CD4-positive, alpha-beta T cell treated with Interleukin-17A for 4 hours (primary cell): ENCODE measurements at regions not wholly inside any gene's neighbourhood (a gene's known extent, or its start where the extent isn't known, plus 50 kb on each side); places are given as distances from the start of the nearest gene placed in this dataset.

Source experiments
- DNase-seq: peaks from one replicate; pipeline ENCODE4 v3.0.0-alpha.2; 2020; ENCODE audit warnings: mixed read lengths

DNA sequence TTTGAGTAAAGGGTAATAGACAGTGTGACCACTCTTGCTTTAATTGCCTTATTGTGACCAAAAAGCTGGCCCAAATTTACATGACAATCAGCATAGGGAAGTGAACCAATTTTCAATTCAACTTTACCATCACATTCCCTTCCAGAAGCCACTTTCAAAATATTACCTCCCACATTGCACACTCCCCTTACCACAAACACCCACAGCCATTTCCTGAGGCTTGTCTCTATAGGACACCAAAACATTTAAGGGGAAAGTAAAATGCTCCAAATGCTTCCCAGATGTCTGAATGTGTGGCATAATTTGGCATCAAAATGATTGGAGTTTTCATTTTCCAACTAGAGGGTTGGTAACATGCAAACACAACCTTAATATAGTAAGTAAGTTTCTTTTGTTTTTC lies 616.1 kb downstream of the SLC4A3 start:
- DNase-seq = no peak

DNA sequence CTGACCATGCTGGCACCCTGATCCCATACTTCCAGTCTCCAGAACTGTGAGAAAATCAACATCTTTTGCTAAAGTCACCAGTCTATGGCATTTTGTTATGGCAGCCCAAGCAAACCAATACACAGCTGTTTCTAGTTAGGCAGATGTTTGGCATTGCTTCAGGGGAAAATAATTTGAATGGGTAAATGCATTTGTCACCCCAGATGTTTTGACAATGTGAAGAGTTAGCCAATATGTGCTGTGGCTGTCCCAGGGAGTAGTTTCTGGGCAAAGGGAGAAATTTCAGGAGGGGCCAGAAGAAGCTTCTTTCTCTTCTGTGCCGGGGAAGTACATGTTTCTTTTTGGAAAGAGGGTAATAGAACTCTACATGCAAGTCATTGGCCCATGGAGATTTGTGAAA lies 619.0 kb downstream of the SLC4A3 start:
- DNase-seq = no peak

DNA sequence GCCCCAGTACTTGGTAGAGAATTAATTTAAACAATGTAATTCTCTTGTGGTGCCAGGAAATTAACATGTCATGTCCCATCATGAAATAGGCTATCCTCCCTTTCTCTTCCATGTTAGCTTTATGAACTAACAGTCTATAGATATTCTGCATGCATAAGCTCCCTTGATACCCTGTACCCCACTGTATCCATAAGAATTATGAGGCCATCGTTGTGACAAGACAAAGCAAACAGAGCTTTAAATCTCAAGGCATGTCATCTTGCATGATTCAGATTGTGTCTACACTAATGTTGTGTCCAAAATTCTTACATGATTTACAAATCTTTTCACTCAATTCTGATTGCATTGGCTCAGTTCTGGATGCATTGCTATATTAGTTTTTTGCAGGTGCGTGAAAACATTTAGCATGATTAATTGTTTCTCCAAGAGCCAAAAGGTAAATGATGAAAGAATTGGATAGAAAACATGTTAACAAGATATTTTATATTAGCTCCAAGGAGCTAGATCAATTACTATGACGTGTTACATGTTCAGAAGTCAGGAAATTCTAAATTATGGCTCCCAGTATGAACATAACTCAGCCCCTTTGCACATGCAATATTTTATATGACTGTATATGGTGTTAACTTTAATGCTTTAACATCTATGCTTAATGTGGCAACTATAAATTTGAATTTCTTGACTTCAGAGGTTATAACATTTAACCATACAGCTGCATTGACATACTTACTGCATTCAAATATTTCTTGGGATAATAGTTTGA lies 620.3 kb downstream of the SLC4A3 start:
- DNase-seq = no peak

DNA sequence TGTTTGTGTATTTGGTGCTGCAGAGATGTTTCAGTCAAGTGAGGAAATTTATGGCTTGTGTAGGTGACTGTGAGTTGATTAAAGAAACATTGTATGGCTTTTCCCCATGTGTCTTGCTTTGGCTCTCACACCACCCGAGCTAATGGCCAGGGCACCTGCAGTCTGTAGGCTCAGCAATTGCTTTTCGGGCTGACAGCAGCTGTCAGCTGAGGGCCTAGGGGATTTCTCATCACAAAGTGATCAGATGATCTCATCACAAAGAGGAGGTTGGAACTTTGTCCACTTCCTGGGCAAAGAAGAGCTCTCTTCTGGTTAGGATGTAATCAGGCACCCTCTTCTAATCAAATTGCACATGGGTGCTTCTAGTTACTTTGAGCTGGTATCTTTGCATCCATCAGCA lies 632.2 kb downstream of the SLC4A3 start:
- DNase-seq = no peak

DNA sequence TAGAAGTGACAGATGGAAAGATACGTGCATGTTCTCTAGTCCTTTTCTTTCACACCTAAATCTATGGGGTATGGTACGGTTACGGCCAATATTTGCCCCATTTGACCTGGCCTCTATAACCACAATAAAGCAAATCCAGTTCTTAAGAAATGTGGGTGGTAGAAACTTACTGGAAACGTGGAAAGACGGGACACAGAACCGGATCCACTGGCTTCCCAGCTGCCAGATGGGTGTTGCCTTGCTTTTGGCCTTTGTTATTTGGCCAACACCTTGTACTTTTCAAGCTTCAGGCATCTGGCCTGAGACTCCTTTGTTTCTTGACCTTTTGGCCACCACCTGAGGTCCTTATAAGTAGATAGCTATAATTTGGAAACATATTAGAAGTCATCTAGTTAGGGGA lies 635.9 kb downstream of the SLC4A3 start:
- no peak for DNase-seq

DNA sequence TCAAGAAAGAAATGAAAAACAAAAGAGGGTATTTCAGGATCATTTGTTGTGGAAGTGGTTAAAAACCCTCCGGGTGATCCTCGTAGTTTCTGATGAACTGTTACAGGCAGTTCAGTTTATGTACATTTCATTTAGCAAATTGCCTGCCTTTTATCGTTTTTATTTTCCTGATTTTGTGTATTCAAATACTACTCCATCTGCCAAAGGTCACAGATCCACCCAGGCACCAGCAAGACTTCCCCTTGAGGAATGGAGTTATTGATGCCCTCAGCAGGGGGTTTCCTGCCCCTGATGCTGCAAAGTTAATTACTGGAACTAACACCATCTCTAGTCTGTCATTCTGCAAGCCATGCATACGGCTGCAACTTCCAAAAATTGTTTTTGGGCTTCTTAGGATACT lies 641.9 kb downstream of the SLC4A3 start:
- no peak for DNase-seq

DNA sequence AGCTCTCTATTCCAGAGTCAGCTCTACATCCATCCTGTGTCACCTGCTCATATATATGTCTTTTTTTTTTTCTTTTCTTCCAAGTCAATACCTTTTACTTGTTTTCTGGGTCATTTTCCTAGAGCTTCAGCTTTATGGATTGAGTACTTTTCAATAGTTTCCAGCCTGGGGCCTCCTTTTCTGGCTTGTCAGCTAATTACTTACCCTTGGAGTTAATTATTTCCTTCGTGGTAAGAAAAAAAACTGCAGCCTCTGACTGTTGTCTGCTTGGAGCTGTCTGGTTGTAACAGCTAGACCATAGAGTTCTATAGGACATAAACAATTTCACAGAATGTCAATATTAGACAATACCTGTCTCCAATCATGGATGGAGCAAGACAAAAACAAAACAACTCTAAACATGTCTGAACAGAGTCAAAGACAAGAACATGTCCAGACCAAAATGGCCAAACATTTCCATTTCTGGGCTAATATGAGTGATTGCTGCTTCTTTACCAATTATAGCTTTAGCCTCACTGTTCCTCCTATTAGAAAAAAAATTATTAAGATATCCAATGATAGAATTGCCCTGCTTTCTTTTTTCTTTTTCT lies 643.1 kb downstream of the SLC4A3 start:
- DNase-seq = no peak

DNA sequence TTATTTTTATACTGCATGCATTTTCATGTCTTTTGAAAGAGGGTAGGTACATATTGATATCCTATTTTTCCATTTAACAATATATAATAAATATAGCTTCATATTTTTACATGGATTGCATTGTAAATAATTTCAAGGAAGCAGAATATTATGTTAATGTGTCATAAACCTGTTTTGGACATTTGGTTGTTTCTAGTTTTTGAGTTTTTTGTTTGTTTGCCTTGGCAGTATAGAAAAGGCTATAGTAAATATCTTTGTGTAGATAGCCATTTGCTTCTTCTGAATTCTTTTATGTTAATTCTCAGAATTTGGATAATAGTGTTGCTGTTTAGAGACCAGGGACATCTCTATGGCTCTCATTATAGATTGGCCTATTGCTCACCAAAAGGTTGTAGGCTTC lies 645.2 kb downstream of the SLC4A3 start:
- no peak for DNase-seq

DNA sequence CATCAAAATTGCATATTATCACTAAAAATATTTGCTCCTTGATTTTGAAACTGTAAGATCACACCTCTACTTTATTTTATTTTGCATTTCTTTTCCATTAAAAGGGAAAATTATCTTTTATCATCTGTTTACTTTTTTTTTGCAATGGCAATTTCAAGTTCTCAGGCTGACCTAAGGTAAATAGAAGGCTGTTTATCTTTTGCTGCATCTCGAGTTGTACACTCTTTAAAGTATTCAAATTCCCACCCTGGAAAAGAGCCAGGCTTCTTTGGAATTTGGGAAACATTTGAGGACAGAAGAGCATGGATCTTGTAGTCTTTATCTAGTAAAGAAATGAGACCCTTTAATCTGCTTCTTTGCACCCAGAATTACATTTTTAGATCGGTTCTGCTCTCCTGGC lies 645.7 kb downstream of the SLC4A3 start:
- no peak for DNase-seq

DNA sequence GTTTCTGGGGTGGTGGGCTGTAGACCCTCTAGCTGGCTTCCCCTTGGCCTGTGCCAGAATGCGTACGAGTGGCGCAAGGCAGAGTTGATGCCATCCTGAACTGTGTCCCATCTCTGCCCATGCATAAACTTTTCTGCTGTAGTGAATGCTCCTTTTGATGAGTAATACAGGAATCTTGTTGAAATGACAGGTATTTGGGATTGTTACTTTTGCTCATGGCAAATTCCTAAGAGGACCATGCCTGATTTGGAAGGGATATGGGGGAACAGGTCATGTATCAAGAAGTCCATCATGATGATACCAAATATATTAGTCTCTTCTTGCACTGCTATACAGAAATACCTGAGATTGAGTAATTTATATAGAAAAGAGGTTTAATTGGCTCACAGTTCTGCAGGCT lies 648.0 kb downstream of the SLC4A3 start:
- no peak for DNase-seq

DNA sequence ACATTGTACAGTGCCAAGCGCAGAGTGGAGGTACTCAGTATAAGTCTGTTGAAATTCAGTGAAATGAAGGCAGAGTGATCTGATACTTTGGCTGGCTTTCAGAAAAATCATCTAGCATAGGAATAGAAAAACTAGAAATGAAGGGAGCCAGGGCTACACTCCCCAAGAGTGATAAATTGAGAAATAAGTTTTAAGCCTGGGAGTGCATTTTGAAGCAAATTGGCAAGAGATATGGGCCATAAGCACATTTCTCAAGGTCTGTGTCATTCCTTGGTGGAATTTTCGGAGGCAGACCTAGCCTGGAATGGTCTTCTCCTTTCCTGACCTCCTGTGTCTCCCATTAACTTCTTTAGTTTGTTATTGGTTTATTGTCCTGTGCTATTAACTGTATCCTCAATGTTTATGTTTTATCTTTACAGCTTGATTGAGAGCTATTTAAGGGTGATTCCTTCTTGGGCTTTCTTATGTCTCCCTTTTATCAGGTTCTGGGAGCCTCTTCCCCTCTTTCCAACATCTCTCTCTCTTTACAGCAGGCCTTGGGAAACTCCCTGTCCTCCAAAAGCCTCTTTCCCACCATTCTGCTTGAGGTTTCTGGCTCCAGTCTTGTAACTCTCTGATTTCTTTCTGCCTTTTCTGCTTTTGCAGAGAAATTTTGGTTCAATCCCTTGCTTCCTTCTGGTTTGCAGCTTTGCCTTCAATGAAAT lies 649.5 kb downstream of the SLC4A3 start:
- no peak for DNase-seq

DNA sequence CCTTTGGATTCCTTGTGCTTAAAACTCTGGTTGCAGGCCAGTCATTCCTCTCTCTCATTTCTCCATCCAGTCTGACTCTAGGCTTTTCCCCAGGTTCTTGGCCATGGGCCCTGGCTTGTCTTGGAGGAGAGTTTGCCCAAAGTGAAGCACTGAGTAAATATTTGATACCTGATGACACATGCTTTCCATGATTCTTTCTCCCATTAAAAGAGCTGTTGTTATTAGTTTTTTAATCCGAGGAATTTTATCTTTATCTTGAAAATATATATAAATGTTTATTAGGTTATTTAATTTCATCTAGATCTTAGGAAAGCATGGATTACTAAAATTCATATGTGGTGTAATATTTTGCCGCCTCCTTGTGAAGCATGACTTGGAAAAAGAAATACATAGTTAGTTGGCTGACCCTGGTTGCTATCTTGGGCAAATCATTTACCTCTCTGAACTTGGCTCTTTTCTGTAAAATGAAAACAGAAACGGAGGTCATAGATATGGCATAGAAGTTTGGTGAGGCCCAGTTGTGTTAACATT lies 650.1 kb downstream of the SLC4A3 start:
- DNase-seq = no peak

DNA sequence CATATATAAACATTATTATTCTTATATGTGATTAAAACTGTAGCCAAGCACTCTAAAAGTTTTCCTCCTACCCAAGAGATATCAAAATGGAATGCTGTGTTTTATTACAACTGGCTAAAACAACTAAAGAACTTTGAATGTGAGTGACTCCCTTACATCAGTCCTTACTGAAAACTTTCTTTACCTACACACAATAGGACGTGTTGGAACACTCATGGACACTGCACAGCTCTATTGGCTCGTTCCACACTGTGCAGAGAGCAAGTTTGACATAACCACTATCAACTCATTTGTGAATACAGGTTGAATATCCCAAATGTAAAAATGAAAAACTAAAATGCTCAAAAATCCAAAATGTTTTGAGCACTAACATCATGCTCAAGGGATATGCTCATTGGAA lies 650.6 kb downstream of the SLC4A3 start:
- DNase-seq = no peak

DNA sequence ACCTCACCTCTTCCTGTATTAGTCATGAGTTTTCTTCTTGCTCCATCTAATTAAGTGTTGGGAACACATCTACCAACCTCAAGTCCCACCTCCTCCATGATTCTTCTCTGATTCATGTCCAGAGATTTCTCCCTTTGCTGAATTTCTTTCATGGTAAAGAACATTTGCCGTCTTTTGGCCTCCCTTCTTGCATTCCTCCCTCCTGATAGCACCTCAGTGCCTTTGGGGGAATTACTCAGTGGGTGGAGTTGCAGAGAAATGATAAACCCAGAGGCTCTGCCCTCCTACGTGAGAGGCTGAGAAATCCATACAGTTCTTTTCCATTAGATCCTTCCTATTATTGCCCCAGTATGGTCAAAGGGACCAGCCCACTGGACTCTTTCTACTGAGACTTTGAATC lies 651.9 kb downstream of the SLC4A3 start:
- DNase-seq = no peak

DNA sequence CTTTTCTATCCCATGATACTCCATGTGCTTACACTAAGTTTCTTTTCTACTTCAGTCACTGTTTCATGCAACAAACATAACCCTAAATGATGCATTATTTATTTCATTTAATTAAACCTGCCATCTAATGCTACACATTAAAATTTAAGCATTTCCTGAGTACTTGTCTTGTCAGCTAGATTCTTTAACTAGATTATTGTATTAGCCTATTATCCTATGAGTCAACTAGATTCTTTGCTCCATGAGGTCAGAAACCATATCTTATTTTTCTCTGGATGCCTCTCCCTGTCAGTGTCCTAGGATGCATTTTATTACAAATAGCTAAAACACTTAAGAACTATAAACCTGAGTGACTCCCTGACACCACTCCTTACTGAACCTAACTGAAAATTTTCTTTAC lies 652.4 kb downstream of the SLC4A3 start:
- DNase-seq = no peak

DNA sequence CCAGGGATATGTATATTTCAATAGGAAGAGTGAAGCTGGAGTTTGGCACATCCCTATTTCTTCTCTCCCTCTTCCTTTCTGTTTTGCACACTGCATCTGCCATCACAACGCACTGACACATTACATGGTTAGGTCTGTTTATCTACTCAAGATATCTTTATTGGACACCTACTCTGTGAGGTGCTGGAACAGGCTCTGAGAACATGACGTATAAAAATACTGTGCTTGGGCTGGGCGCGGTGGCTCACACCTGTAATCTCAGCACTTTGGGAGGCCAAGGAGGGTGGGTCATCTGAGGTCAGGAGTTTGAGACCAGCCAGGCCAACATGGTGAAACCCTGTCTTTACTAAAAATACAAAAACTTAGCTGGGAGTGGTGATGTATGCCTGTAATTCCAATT lies 653.3 kb downstream of the SLC4A3 start:
- DNase-seq = no peak

DNA sequence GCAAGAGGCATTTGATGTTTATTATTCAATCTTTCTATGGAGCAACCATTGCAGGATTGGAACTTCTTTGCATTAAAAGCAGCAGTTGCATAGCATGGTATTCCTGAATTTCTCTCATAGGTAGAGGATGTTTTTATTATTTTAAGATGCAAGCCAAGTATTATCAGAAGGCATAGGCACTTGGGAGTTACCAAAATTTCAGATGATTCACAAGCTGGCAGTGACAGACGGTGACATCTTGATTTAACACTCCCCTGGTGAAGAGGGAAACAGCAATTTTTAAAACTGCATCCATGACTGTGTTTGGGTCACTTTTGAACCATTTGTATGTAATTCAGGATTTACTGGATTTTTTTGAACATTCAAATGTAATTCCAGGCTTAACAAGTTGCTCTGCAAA lies 654.3 kb downstream of the SLC4A3 start:
- no peak for DNase-seq

DNA sequence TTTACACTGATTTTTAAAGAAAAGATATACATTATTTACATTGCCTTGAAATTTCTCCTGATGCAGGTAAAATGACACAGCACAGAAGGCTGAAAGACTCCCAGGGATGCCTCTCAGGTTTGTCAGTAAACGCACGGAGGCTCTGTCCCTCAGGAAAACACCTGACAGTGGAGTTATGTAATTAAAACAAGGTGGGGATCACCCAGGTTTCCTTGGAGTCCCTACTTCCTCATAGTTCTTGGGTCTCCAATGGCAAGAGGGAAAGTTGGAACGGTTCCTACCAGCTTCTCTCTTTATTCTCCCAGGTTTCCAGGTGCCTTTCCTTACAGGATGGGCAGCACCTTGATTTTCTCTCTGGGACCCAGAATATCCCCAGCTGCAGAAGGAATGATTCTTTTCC lies 654.8 kb downstream of the SLC4A3 start:
- DNase-seq = no peak

DNA sequence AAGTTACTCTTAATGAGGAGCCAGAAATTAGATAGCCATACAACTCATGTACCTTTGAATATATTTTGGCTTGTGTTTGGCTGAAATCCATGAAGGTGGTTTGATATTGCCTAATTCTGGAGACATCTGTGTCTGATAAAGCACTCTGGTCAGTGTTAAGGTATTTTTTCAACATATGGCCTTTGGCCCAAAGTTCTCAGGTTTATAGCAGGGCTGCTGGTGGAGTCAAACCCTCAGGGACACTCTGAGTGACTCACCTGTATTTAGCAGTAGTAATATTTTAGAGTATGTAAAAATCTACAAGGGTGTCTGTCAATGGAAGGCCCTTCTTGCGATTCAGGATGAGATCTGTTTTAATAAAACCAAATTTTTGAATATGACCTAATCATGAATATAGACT lies 666.5 kb downstream of the SLC4A3 start:
- DNase-seq = no peak

DNA sequence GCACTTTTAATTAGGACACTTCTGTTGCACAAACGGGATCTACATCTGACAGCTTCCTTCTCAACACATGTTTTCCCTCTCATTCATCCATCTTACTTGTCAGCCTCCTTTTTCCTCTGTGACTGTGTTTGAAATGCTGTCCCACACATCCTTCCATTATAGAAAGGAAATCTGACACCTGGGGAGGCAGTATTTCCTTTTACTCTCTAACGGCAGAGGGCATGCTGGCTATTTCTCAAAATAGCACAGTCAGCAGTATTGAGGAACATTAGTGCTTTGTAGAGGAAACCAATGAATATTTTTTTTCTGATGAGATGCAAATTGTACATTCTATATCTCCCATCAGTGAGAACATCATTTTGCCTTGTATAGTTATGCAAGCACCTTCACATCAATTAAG lies 668.7 kb downstream of the SLC4A3 start:
- DNase-seq = no peak

DNA sequence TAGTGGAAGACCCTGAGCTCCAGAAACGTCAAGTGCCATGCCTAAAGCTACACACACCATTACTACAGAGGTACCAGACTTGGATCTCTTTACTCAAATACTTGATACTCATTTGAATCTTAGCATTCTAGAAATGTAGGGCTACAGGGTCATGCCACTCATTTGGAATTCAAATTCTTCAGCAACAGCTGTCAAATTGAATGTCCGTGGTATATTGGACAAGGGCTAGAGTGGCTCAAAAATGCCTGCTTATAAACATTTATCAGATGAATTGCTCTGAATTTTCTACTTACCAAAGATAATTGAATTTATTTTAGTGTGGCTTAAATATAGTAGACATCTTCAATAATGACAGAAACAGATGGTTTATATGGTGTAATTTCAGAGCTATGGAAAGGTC lies 669.7 kb downstream of the SLC4A3 start:
- no peak for DNase-seq

DNA sequence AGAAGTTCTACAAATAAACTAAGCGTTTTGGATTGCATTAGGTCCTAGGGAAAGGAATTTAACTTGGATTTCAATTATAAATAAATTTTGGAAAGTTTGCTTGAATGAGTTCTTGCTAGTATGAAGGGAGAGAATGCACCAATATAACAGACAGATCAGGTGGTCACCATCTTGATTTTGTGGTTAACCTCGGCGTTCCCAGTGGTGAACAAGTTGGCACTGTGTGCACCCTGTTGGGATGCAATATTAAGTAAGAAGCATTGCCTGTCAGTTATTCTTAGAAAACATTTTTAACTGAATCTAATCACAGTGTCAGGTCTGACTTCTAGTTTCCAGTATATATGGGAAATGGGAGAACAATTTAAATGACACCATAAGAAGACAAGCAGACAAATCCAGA lies 673.4 kb downstream of the SLC4A3 start:
- DNase-seq = no peak

DNA sequence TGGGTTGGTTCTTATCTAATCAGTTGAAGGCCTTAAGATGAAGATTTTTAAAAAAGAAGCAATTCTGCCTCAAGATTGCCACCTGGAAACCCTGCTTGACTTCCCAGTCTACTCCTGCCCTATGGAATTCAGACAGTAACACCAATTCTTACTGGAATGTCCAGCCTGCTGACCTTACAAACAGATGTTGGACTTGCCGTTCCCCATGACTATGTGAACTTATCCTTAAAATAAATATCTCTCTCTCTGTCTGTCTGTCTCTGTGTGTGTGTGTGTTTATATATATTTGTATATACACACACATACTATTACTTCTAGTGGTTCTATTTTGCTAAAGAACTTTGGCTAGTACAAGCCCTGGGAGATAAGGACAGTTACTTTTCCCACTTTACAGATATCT lies 675.3 kb downstream of the SLC4A3 start:
- no peak for DNase-seq

DNA sequence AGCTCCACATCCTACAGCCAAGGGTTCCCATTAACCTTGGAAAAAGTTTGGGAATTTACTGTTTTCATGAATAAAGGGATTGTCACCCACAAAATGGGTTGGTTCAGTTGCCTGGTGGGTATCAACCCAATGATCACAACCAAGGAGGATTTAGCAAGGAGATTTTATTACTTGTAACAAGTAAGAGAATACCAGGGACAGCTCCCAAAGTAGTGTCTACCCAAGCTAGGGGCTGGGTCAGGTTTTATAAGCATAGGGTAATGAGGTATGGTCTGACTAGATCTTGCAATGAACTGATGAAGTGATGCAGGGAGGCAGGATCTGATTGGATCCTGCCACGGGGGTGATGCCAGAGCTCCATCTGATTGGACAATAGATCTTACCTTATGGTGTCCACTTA lies 681.8 kb downstream of the SLC4A3 start:
- DNase-seq = no peak
